ENCODE measurements at regions not wholly inside any gene's neighbourhood (a gene's known extent, or its start where the extent isn't known, plus 50 kb on each side); places are given as distances from the start of the nearest gene placed in this dataset.

- RAD21 ChIA-PET (ENCODE audit: unreplicated experiment), result no interaction called here
- POLR2A ChIA-PET, result no interaction called here
- no peaks in the 10 kb centered on the region for H4K20me1 ChIP-seq (ENCODE audit: control insufficient read depth, insufficient read depth)
- ATAC-seq, result no peak
- H3K4me1 ChIP-seq (ENCODE audit: control insufficient read depth, insufficient read depth, low read length), result no peaks in the 10 kb centered on the region
- H3K27ac ChIP-seq (ENCODE audit: control insufficient read depth, insufficient read depth), result no peak overlapping the region
- SMC1A ChIA-PET (ENCODE audit: uncharacterized antibody, unreplicated experiment), result no interaction called here
- WGBS (ENCODE audit: insufficient coverage, insufficient replicate concordance, low lambda C conversion rate, missing lambda C conversion rate), result 0% methylated on average over 1 of the region's 1 CpG
- H3K36me3 ChIP-seq (ENCODE audit: control insufficient read depth in 2 of 2, insufficient read depth in 2 of 2, low read length in 1 of 2), result no peaks in the 10 kb centered on the region
- CTCF ChIA-PET, result no interaction called here
- intact Hi-C loops (cut with micrococcal nuclease; ENCODE audit: unreplicated experiment) (no loop called here), in situ Hi-C loops (cut with MboI) (no loop called here)
- no peak overlapping the region for H3K4me3 ChIP-seq
- FAIRE-seq, result no peak
- no peaks in the 10 kb centered on the region for H3K27me3 ChIP-seq (replicated peaks in 1 of 2; ENCODE audit: control insufficient read depth in 2 of 2, insufficient read depth in 2 of 2, low read length in 1 of 2)
- no peak for DNase-seq (ENCODE audit: low read depth, low spot score)
- H3K9me3 ChIP-seq (replicated peaks; ENCODE audit: control insufficient read depth, insufficient read depth, low read length), result no peaks in the 10 kb centered on the region
- H3K79me2 ChIP-seq (ENCODE audit: control insufficient read depth, insufficient read depth, low read length), result no peaks in the 10 kb centered on the region
- no peak for TF ChIP-seq MTA3 (IDR thresholded peaks at IDR 0.05; ENCODE audit: borderline replicate concordance, low read length)
- no peak for TF ChIP-seq NFXL1 (IDR thresholded peaks at IDR 0.05; ENCODE audit: borderline replicate concordance)
- H3K9ac ChIP-seq (ENCODE audit: control insufficient read depth, insufficient read depth, low read length), result no peak overlapping the region
- no peak overlapping the region for H3K4me2 ChIP-seq (ENCODE audit: control insufficient read depth, insufficient read depth)
- H2AFZ ChIP-seq (ENCODE audit: control insufficient read depth, low read depth, low read length), result no peak overlapping the region
- no TSS peak for BruUV-seq (replicated peaks)
Measured at GRCh38 chr3:74067296-74067695, 442.6 kb upstream of the PDZRN3 start.

- FAIRE-seq (no peak), ATAC-seq (no peak), DNase-seq (ENCODE audit: low read depth, low spot score) (no peak)
- Histone ChIP-seq H3K79me2 (ENCODE audit: control insufficient read depth, insufficient read depth, low read length) (no peaks in the 10 kb centered on the region), H3K4me3 (no peak overlapping the region), H3K27ac (ENCODE audit: control insufficient read depth, insufficient read depth) (no peak overlapping the region), H3K4me2 (ENCODE audit: control insufficient read depth, insufficient read depth) (no peak overlapping the region), H3K9ac (ENCODE audit: control insufficient read depth, insufficient read depth, low read length) (no peak overlapping the region), H3K4me1 (ENCODE audit: control insufficient read depth, insufficient read depth, low read length) (no peaks in the 10 kb centered on the region), H2AFZ (ENCODE audit: control insufficient read depth, low read depth, low read length) (no peak overlapping the region), H3K9me3 (replicated peaks; ENCODE audit: control insufficient read depth, insufficient read depth, low read length) (no peaks in the 10 kb centered on the region), H3K36me3 (ENCODE audit: control insufficient read depth in 2 of 2, insufficient read depth in 2 of 2, low read length in 1 of 2) (no peaks in the 10 kb centered on the region), H4K20me1 (ENCODE audit: control insufficient read depth, insufficient read depth) (no peaks in the 10 kb centered on the region), H3K27me3 (replicated peaks in 1 of 2; ENCODE audit: control insufficient read depth in 2 of 2, insufficient read depth in 2 of 2, low read length in 1 of 2) (no peaks in the 10 kb centered on the region)
- intact Hi-C loops (cut with micrococcal nuclease; ENCODE audit: unreplicated experiment) (no loop called here), in situ Hi-C loops (cut with MboI) (no loop called here)
- CTCF ChIA-PET, result no interaction called here
- POLR2A ChIA-PET, result no interaction called here
- RAD21 ChIA-PET (ENCODE audit: unreplicated experiment), result no interaction called here
- no TSS peak for BruUV-seq (replicated peaks)
- SMC1A ChIA-PET (ENCODE audit: uncharacterized antibody, unreplicated experiment), result no interaction called here
- 16% methylated on average over 3 of the region's 3 CpGs for WGBS (ENCODE audit: insufficient coverage, insufficient replicate concordance, low lambda C conversion rate, missing lambda C conversion rate)
- no peak for TF ChIP-seq ASH2L (IDR thresholded peaks at IDR 0.05; ENCODE audit: borderline replicate concordance, low read depth)
- no peak for TF ChIP-seq YBX1 (IDR thresholded peaks at IDR 0.05)
- TF ChIP-seq POU2F2 (IDR thresholded peaks at IDR 0.05; ENCODE audit: borderline replicate concordance, low read depth, low read length), result no peak
- no peak for TF ChIP-seq ZBTB33 (IDR thresholded peaks at IDR 0.05)
- no peak for TF ChIP-seq ZBTB4 (CRISPR knock-in tag; IDR thresholded peaks at IDR 0.05)
- TF ChIP-seq MYC (IDR thresholded peaks at IDR 0.05; ENCODE audit: insufficient read depth, insufficient read length, insufficient replicate concordance, low read length, severe bottlenecking), result no peak
- TF ChIP-seq PML (IDR thresholded peaks at IDR 0.05; ENCODE audit: low read length), result no peak
- no peak for TF ChIP-seq IKZF2 (IDR thresholded peaks at IDR 0.05)
- no peak for TF ChIP-seq SUZ12 (IDR thresholded peaks at IDR 0.05; ENCODE audit: unreplicated experiment)
- TF ChIP-seq ETV6 (conservative IDR thresholded peaks at IDR 0.05 in 1 of 2, IDR thresholded peaks at IDR 0.05 in 1 of 2; ENCODE audit: borderline replicate concordance in 1 of 2, low read depth in 1 of 2), result no peak
- TF ChIP-seq TBL1XR1 (IDR thresholded peaks at IDR 0.05; ENCODE audit: low read depth, low read length), result no peak
Measured at GRCh38 chr3:74066456-74066855, 441.7 kb upstream of the PDZRN3 start.

Measured in GM12878 (cell line).